Pancreas (tissue), 10 donors: ENCODE measurements at regions not wholly inside any gene's neighbourhood (a gene's known extent, or its start where the extent isn't known, plus 50 kb on each side); places are given as distances from the start of the nearest gene placed in this dataset.
"Not testable (repeated sequence)": the region's sequence is repeated elsewhere in the genome, so short reads cannot be mapped to it uniquely, and the experiment has no call there.

ENCODE experiments used
- ATAC-seq, 4 donors: fragments of 200-7000 bp; cut with Tn5 transposase; one replicate each; pipeline versions ENCODE4 v1.8.0 to v1.9.1; 2020; ENCODE audit warnings: mild to moderate bottlenecking in 4 of 4, moderate library complexity in 4 of 4
- DNase-seq, 6 donors: peaks; one replicate each; pipeline ENCODE4 v3.0.0-alpha.2; 2020
- FAIRE-seq: peaks from 2 replicates; lab custom pipeline; 2012; peaks lifted over from hg19 to GRCh38; lab: Jason Lieb, UNC
- H3K27ac ChIP-seq, 4 donors: fragments of 200-600 bp; sonication (generic); 1 replicate in 3 of 4; 2 replicates in 1 of 4; pipeline versions ENCODE4 v1.5.0 to v1.8.0; 2020
- H3K27me3 ChIP-seq, 4 donors: fragments of 200-600 bp; one replicate each; pipeline ENCODE4 v1.8.0; 2021
- H3K36me3 ChIP-seq, 3 donors: fragments of 200-600 bp; sonication (generic) in 1 of 3; one replicate each; pipeline versions ENCODE4 v1.5.0 to v1.8.0; 2020 to 2021
- H3K4me1 ChIP-seq, 3 donors: fragments of 200-600 bp; one replicate each; pipeline ENCODE4 v1.8.0; 2021
- H3K4me3 ChIP-seq, 4 donors: fragments of 200-600 bp; sonication (generic) in 2 of 4; one replicate each; pipeline versions ENCODE4 v1.5.0 to v1.8.0; 2020 to 2021
- H3K9me3 ChIP-seq, 4 donors: fragments of 200-600 bp; one replicate each; pipeline ENCODE4 v1.8.0; 2021
- WGBS, 2 donors: extraction: QIAGEN DNeasy Blood & Tissue Kit; methylation state at CpG; one replicate each; pipeline ENCODE4 v1.1.7; 2013; 5-methylcytosine and 5-hydroxymethylcytosine counted together
- intact Hi-C, 3 donors: fragments of 100-400 bp; cut with DNase I; formaldehyde crosslinking; loops; one replicate each; pipeline versions ENCODE4 v1.11.1 to v1.14.2; 2022
- TF ChIP-seq, protein P1 (sequence below), 4 donors: fragments of 200-600 bp; sonication (generic) in 3 of 4; IDR thresholded peaks; one replicate each; pipeline versions ENCODE4 v1.5.0 to v1.8.0; 2021; ENCODE audit warnings: antibody characterized with exemption in 4 of 4
- donor health status: healthy with polysubstance abuse.
- donor health status: DM: no; HTN: no; CAD: no; lungs with moderate emphysema.
- donor health status: DM: no; HTN: no; CAD: no.
- donor health status: control.
- donor health status: control.
- donor health status: Bipolar disorder and iron deficiency.
- donor health status: DM: yes; HTN: yes; CAD: no.
- donor health status: DM: no; HTN: no; CAD: no.
- donor health status: DM: no; HTN: no; CAD: no.
- donor health status: DM: yes; HTN: yes; CAD: no.

- no peak for DNase-seq
- Histone ChIP-seq H3K27me3 (no peaks in the 10 kb centered on the region), H3K36me3 (no peaks in the 10 kb centered on the region), H3K4me1 (no peaks in the 10 kb centered on the region), H3K27ac (no peak overlapping the region), H3K9me3 (no peaks in the 10 kb centered on the region), H3K4me3 (no peak overlapping the region)
- no peak for ATAC-seq
- FAIRE-seq: peak; percentile 13
- 66% methylated on average over 1 of the region's 1 CpG for WGBS, 2 donors
- intact Hi-C loops: no loop called here
- TF ChIP-seq, protein P1, sequence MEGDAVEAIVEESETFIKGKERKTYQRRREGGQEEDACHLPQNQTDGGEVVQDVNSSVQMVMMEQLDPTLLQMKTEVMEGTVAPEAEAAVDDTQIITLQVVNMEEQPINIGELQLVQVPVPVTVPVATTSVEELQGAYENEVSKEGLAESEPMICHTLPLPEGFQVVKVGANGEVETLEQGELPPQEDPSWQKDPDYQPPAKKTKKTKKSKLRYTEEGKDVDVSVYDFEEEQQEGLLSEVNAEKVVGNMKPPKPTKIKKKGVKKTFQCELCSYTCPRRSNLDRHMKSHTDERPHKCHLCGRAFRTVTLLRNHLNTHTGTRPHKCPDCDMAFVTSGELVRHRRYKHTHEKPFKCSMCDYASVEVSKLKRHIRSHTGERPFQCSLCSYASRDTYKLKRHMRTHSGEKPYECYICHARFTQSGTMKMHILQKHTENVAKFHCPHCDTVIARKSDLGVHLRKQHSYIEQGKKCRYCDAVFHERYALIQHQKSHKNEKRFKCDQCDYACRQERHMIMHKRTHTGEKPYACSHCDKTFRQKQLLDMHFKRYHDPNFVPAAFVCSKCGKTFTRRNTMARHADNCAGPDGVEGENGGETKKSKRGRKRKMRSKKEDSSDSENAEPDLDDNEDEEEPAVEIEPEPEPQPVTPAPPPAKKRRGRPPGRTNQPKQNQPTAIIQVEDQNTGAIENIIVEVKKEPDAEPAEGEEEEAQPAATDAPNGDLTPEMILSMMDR (IDR thresholded peaks at IDR 0.05): no peak
Measured at GRCh38 chr1:191438979-191439378, 719.3 kb upstream of the RGS18 start.

- intact Hi-C loops, H3K9me3 ChIP-seq, H3K36me3 ChIP-seq, FAIRE-seq, H3K27ac ChIP-seq, H3K27me3 ChIP-seq, H3K4me1 ChIP-seq, H3K4me3 ChIP-seq, ATAC-seq: not testable (repeated sequence)
- DNase-seq: peak in 1 of 6 donors; percentile 34
- 87 to 94% methylated on average over 9 of the region's 9 CpGs for WGBS, 2 donors
Measured at GRCh38 chr1:191448279-191448678, 710.0 kb upstream of the RGS18 start.

GRCh38 chr1:191452586-191452985 lies 705.7 kb upstream of the RGS18 start:
- H3K4me3 ChIP-seq: no peak overlapping the region
- no peak overlapping the region for H3K27ac ChIP-seq
- no peak for FAIRE-seq
- TF ChIP-seq, protein P1 (IDR thresholded peaks at IDR 0.05): no peak
- H3K36me3 ChIP-seq: no peaks in the 10 kb centered on the region
- 76 to 77% methylated on average over 5 of the region's 5 CpGs for WGBS, 2 donors
- DNase-seq: no peak
- no peaks in the 10 kb centered on the region for H3K27me3 ChIP-seq
- no peak for ATAC-seq
- H3K9me3 ChIP-seq: no peaks in the 10 kb centered on the region
- no peaks in the 10 kb centered on the region for H3K4me1 ChIP-seq
- intact Hi-C loops: no loop called here

- FAIRE-seq (no peak), ATAC-seq (no peak), DNase-seq (no peak)
- Histone ChIP-seq H3K4me3 (no peak overlapping the region), H3K36me3 (no peaks in the 10 kb centered on the region), H3K9me3 (no peaks in the 10 kb centered on the region), H3K27ac (no peak overlapping the region), H3K4me1 (no peaks in the 10 kb centered on the region), H3K27me3 (no peaks in the 10 kb centered on the region)
- TF ChIP-seq, protein P1 (IDR thresholded peaks at IDR 0.05): no peak
- 85 to 87% methylated on average over 2 of the region's 2 CpGs for WGBS, 2 donors
- intact Hi-C loops: no loop called here
Measured at GRCh38 chr1:191453487-191453886, 704.8 kb upstream of the RGS18 start.

DNA sequence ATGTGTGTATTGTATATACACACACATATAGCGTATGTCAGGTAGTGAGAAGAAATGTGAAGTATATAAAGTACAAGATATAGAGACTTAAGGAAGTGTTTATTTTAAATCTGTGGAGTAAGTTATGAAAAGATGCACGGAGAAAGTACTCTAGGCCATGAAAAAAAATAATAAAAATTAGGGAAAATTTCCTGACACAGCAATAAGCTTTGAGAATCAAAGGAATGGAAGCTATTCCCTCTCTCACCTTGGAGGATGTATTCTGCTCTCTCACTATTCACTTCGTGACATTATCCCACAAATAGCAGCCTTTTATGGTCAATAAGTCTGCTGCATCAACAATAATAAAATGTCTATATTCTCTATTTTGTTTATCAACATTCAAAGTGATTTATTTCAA lies 700.4 kb upstream of the RGS18 start:
- H3K4me3 ChIP-seq: no peak overlapping the region
- DNase-seq: no peak
- FAIRE-seq: no peak
- H3K4me1 ChIP-seq: no peaks in the 10 kb centered on the region
- H3K27me3 ChIP-seq: no peaks in the 10 kb centered on the region
- H3K27ac ChIP-seq: no peak overlapping the region
- TF ChIP-seq, protein P1 (IDR thresholded peaks at IDR 0.05): no peak
- no peak for ATAC-seq
- H3K9me3 ChIP-seq: no peaks in the 10 kb centered on the region
- intact Hi-C loops: no loop called here
- WGBS, 2 donors: 78 to 82% methylated on average over 3 of the region's 3 CpGs
- no peaks in the 10 kb centered on the region for H3K36me3 ChIP-seq

- no peaks in the 10 kb centered on the region for H3K9me3 ChIP-seq
- DNase-seq (no peak), ATAC-seq (no peak), FAIRE-seq (no peak)
- no peaks in the 10 kb centered on the region for H3K36me3 ChIP-seq
- H3K27me3 ChIP-seq: no peaks in the 10 kb centered on the region
- TF ChIP-seq, protein P1 (IDR thresholded peaks at IDR 0.05): no peak
- H3K4me3 ChIP-seq: no peak overlapping the region
- H3K4me1 ChIP-seq: no peaks in the 10 kb centered on the region
- no peak overlapping the region for H3K27ac ChIP-seq
- intact Hi-C loops: no loop called here
Measured at GRCh38 chr1:191460234-191460633, 698.0 kb upstream of the RGS18 start.
